ENCODE measurements at regions not wholly inside any gene's neighbourhood (a gene's known extent, or its start where the extent isn't known, plus 50 kb on each side); places are given as distances from the start of the nearest gene placed in this dataset.

DNA sequence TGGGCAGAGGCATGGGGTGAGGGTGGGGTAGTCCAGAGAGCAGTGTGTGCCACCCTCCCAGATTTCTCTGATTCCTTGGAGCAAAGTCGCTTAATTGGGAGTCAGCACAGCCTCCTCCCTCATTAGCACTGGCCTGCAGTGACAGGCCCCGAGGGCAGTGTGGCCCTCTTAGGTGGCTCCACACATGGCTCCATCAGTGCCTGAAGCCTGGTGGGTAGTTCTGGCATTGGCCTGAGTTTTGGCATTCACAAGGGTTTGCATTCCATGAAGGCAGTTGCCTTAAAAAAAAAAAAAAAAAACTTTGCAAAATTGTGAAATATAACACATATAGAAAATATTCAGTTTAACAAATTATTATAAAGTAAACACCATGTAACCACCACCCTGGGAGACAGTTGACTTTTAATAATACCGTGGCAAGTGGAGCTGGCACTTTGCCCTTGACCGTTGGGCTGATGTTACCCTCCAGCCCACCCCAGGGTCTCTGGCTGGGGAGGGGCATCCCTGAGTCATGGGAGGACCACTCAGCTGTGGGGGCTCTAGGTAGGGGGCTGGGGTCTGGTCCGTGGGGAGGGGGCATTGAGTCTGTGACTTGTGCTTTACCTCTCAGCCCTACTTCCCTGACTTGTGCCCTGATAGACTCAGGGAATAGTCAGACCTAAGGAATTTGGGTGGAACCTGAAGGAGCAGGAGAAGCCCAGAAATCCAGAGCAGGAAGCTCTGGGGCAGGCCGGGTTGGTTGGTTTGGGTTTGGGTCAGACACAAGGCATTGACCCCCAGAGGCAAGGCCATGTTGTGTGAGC, 51.3 kb upstream of the PITX1 start:
- H3K4me1 Mint-ChIP-seq: no peaks in the 10 kb centered on the region
- H3K4me2 ChIP-seq (ENCODE audit: insufficient read depth, insufficient read length, low read length): no peak overlapping the region
- no peaks in the 10 kb centered on the region for H3K79me1 ChIP-seq (ENCODE audit: insufficient read depth, low read depth, low read length, poor library complexity, severe bottlenecking)
- H3K27ac ChIP-seq (ENCODE audit: insufficient read length, low read depth, low read length): no peak overlapping the region
- H3K27me3 Mint-ChIP-seq (ENCODE audit: low read depth): peaks cover 80% of the 10 kb centered on the region
- H3K56ac ChIP-seq (ENCODE audit: insufficient read length, low read depth, low read length): no peak overlapping the region
- WGBS (ENCODE audit: extremely low coverage, insufficient read length, low lambda C conversion rate): no CpG with 5 or more reads among the region's 6 CpGs
- H2BK20ac ChIP-seq (ENCODE audit: low read depth, low read length, poor library complexity, severe bottlenecking): no peak overlapping the region
- H3K27ac Mint-ChIP-seq: no peak overlapping the region
- no peak overlapping the region for H3K4me3 Mint-ChIP-seq
- no peak overlapping the region for H3K14ac ChIP-seq (ENCODE audit: insufficient read depth, low read length)
- no peak overlapping the region for H4K5ac ChIP-seq (ENCODE audit: insufficient read length, low read depth, low read length)
- no peaks in the 10 kb centered on the region for H3K23me2 ChIP-seq (ENCODE audit: insufficient read length, low read depth, low read length, poor library complexity, severe bottlenecking)
- TF ChIP-seq, protein P1, sequence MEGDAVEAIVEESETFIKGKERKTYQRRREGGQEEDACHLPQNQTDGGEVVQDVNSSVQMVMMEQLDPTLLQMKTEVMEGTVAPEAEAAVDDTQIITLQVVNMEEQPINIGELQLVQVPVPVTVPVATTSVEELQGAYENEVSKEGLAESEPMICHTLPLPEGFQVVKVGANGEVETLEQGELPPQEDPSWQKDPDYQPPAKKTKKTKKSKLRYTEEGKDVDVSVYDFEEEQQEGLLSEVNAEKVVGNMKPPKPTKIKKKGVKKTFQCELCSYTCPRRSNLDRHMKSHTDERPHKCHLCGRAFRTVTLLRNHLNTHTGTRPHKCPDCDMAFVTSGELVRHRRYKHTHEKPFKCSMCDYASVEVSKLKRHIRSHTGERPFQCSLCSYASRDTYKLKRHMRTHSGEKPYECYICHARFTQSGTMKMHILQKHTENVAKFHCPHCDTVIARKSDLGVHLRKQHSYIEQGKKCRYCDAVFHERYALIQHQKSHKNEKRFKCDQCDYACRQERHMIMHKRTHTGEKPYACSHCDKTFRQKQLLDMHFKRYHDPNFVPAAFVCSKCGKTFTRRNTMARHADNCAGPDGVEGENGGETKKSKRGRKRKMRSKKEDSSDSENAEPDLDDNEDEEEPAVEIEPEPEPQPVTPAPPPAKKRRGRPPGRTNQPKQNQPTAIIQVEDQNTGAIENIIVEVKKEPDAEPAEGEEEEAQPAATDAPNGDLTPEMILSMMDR (conservative IDR thresholded peaks at IDR 0.05): no peak
- H3K79me2 ChIP-seq (ENCODE audit: insufficient read depth, low read length): no peaks in the 10 kb centered on the region
- peaks cover 11 to 14% of the 10 kb centered on the region in 2 experiments for H3K9me3 Mint-ChIP-seq
- H2AFZ ChIP-seq (ENCODE audit: low read length): no peak overlapping the region
- no peak overlapping the region for H3K18ac ChIP-seq (ENCODE audit: insufficient read length, low read depth, low read length)
- H3K23ac ChIP-seq (ENCODE audit: insufficient read length, low read depth, low read length): no peak overlapping the region
- H3K9ac ChIP-seq (ENCODE audit: extremely low read depth, insufficient read length, low read length): no peak overlapping the region
- H4K8ac ChIP-seq (replicated peaks; ENCODE audit: insufficient read length, low read depth, low read length): no peak overlapping the region
- H3K36me3 Mint-ChIP-seq (ENCODE audit: insufficient read depth in 1 of 3, low read depth in 3 of 3): no peaks in the 10 kb centered on the region
- no peak overlapping the region for H3K4ac ChIP-seq (ENCODE audit: low read depth, low read length)
- no peak overlapping the region for H2AK5ac ChIP-seq (ENCODE audit: insufficient read length, low read length)
- H2BK120ac ChIP-seq (ENCODE audit: low read depth, low read length, poor library complexity, severe bottlenecking): no peak overlapping the region
- H4K91ac ChIP-seq (ENCODE audit: insufficient read length, low read depth, low read length): no peak overlapping the region
- H3K27me3 ChIP-seq (ENCODE audit: insufficient read depth, low read length): no peaks in the 10 kb centered on the region
- H2BK12ac ChIP-seq (ENCODE audit: insufficient read length, low read depth, low read length): no peak overlapping the region
- H2BK5ac ChIP-seq (ENCODE audit: insufficient read length, low read length): no peak overlapping the region
- H2BK15ac ChIP-seq (ENCODE audit: low read depth, low read length): no peak overlapping the region
- H3T11ph ChIP-seq (ENCODE audit: low read length): no peak overlapping the region
- H4K20me1 ChIP-seq (ENCODE audit: control insufficient read depth, insufficient read depth, insufficient read length): no peaks in the 10 kb centered on the region
- DNase-seq: no peak
- H3K4me1 ChIP-seq (ENCODE audit: insufficient read depth, low read length): no peaks in the 10 kb centered on the region
- H3K9me3 ChIP-seq (ENCODE audit: control insufficient read depth, low read depth, low read length): no peaks in the 10 kb centered on the region
